GM12865 (cell line): ENCODE measurements at regions not wholly inside any gene's neighbourhood (a gene's known extent, or its start where the extent isn't known, plus 50 kb on each side); places are given as distances from the start of the nearest gene placed in this dataset.

Experiments used
- DNase-seq: peaks from one replicate; pipeline ENCODE4 v3.0.0; 2010; ENCODE audit warnings: low read depth
- H3K4me3 ChIP-seq: 2 replicates; pipeline ENCODE4 v1.5.1; 2011; ENCODE audit warnings: mild to moderate bottlenecking, low read depth, low read length, control low read depth
- CTCF ChIP-seq: IDR thresholded peaks from 2 replicates; pipeline ENCODE4 v1.5.1; 2011; ENCODE audit warnings: low read length, control low read depth, low read depth, inconsistent platforms; ENCODE audit not compliant: insufficient read depth; ENCODE audit errors: missing control alignments

GRCh38 chr5:163993126-163993525 is 487.7 kb downstream of the MAT2B start:
- no peak overlapping the region for H3K4me3 ChIP-seq
- no peak for TF ChIP-seq CTCF
- DNase-seq: no peak

GRCh38 chr5:163995206-163995605 is 489.8 kb downstream of the MAT2B start:
- H3K4me3 ChIP-seq: no peak overlapping the region
- no peak for DNase-seq
- no peak for TF ChIP-seq CTCF

GRCh38 chr5:163997965-163998364 is 492.5 kb downstream of the MAT2B start:
- H3K4me3 ChIP-seq: no peak overlapping the region
- TF ChIP-seq CTCF: no peak
- no peak for DNase-seq

GRCh38 chr5:164000241-164000640 is 494.8 kb downstream of the MAT2B start:
- H3K4me3 ChIP-seq: no peak overlapping the region
- DNase-seq: peak; percentile 8
- TF ChIP-seq CTCF: no peak

- DNase-seq: no peak
- H3K4me3 ChIP-seq: no peak overlapping the region
- TF ChIP-seq CTCF: no peak
Measured at GRCh38 chr5:164000819-164001218, 495.4 kb downstream of the MAT2B start.

GRCh38 chr5:164002214-164002613 is 496.8 kb downstream of the MAT2B start:
- DNase-seq: no peak
- no peak overlapping the region for H3K4me3 ChIP-seq
- TF ChIP-seq CTCF: no peak

GRCh38 chr5:164002628-164003027 is 497.2 kb downstream of the MAT2B start:
- TF ChIP-seq CTCF: no peak
- H3K4me3 ChIP-seq: no peak overlapping the region
- DNase-seq: peak; percentile 22
